Upper lobe of right lung (tissue), 1 donor: ENCODE measurements at regions not wholly inside any gene's neighbourhood (a gene's known extent, or its start where the extent isn't known, plus 50 kb on each side); places are given as distances from the start of the nearest gene placed in this dataset.

ENCODE experiments used
- ATAC-seq: fragments of 200-7000 bp; cut with Tn5 transposase; one replicate; pipeline ENCODE4 v1.9.1; 2020; ENCODE audit warnings: mild to moderate bottlenecking, moderate library complexity
- DNase-seq: peaks from one replicate; pipeline ENCODE4 v3.0.0-alpha.2; 2020
- H3K27ac ChIP-seq: fragments of 200-600 bp; one replicate; pipeline ENCODE4 v1.8.0; 2022
- H3K27me3 ChIP-seq: fragments of 200-600 bp; one replicate; pipeline ENCODE4 v1.8.0; 2022; ENCODE audit warnings: mild to moderate bottlenecking
- H3K36me3 ChIP-seq: fragments of 200-600 bp; one replicate; pipeline ENCODE4 v1.8.0; 2022
- H3K4me1 ChIP-seq: fragments of 200-600 bp; one replicate; pipeline ENCODE4 v1.8.0; 2022
- H3K4me3 ChIP-seq: fragments of 200-600 bp; one replicate; pipeline ENCODE4 v1.8.0; 2022; ENCODE audit warnings: mild to moderate bottlenecking
- H3K9me3 ChIP-seq: fragments of 200-600 bp; one replicate; pipeline ENCODE4 v1.8.0; 2022
- CTCF ChIP-seq: fragments of 200-600 bp; IDR thresholded peaks from one replicate; pipeline ENCODE4 v1.8.0; 2022; ENCODE audit warnings: antibody characterized with exemption
- intact Hi-C: fragments of 100-400 bp; cut with DNase I; formaldehyde crosslinking; loops from one replicate; pipeline ENCODE4 v1.11.0; 2022
- donor health status: DM: no; HTN: yes; CAD: no; lungs with severe emphysema.

DNA sequence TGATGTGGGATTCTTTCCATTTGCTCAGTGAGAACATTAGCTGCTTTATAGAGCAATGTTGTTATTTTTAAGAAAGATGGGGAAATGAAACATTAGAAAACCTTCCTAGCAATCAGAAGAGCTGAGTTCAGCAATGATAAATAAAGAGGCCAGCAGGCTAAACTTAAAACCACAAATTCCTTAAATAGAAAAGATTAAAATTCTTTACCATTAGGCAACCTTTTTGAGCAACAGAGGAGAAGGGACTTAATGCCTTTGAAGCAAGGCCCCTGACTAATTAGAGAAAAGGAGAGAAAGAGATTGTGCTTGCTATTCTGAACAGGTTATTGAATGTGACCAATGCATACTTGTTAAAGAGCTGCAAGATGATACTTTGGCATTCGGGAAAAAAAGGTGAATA lies 160.8 kb upstream of the LMO3 start:
- ATAC-seq (no peak), DNase-seq (no peak)
- Histone ChIP-seq H3K4me1 (no peaks in the 10 kb centered on the region), H3K27me3 (no peaks in the 10 kb centered on the region), H3K9me3 (peaks cover 4% of the 10 kb centered on the region), H3K4me3 (no peak overlapping the region), H3K36me3 (no peaks in the 10 kb centered on the region), H3K27ac (no peak overlapping the region)
- no peak for TF ChIP-seq CTCF
- intact Hi-C loops, result no loop called here

DNA sequence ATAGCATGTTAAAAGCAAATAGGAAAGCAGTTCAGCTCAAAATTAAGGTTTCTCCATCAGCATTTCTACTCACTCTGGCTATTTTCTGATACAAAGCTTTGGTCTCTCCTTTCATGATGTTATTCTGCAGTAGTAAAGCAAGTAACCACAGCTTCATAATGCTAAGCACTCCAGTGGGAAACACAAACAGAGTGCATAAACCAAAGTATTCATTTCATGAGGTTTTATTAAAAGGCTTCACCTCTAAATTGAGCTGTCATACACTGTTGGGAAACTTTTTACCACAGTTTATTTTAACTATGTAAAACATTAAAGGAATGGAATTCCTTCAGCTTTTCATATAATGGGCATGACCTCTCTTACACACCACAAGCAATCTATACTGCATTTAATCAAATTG lies 157.9 kb upstream of the LMO3 start:
- DNase-seq (no peak), ATAC-seq (no peak)
- Histone ChIP-seq H3K27ac (no peak overlapping the region), H3K4me3 (no peak overlapping the region), H3K36me3 (no peaks in the 10 kb centered on the region), H3K27me3 (no peaks in the 10 kb centered on the region), H3K4me1 (no peaks in the 10 kb centered on the region), H3K9me3 (no peaks in the 10 kb centered on the region)
- intact Hi-C loops, result no loop called here
- TF ChIP-seq CTCF, result no peak

DNA sequence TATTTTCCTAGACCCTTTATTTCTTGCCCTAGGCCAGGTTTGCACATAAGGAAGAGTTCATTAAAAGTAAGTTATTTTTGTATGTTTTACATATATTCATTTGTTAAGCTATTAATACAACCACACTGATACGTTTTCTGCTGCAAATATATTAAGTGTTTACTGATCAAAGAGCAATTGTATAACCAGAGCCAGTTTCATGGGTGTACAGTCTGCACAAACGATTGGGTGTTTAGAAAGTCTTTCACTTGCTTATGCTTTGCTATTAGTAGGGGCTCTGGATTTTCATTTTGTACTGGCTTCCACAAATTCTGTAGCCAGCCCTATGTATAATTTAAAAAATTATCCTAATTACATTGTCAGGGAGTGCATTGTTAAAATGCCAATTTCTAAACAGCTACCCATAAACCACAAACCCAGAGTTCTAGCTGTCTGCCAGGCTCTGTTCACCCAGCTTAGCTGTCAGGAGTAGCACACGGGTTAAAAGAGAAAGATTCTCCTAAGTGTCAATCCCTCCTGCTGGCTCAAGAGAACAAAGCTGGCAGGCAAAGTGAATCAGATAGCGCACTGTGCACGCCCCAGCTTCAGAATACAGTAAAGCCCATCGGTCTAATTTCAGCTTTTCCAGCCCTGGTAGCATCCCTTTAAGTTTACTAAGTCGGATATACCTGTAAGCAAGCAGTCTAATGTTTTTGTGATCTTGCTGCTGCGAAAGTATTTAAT lies 151.0 kb upstream of the LMO3 start:
- Histone ChIP-seq H3K4me1 (no peaks in the 10 kb centered on the region), H3K4me3 (no peak overlapping the region), H3K36me3 (no peaks in the 10 kb centered on the region), H3K27me3 (no peaks in the 10 kb centered on the region), H3K27ac (no peak overlapping the region), H3K9me3 (no peaks in the 10 kb centered on the region)
- ATAC-seq (no peak), DNase-seq (no peak)
- intact Hi-C loops, result no loop called here
- no peak for TF ChIP-seq CTCF

DNA sequence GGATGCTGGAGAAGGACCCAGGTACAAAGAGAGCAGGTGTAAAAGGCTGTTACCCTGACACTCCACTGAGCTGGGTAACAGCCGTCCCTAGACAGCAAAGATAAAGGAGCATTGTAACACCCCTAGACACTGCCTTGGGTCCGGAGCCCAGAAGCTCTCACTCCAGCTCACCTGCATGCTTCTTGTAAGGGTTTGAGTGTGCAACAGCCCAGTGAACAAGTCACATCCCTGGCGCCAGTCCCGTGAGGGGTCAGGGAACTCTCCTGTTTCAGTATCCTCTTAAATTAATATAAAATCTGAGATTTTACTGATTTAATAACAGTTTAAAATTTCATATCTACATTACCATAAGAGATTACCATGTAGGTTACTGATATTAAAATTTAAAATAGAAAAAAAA lies 124.8 kb upstream of the LMO3 start:
- ATAC-seq, result no peak
- no peak for DNase-seq
- H3K27ac ChIP-seq, result no peak overlapping the region
- no peaks in the 10 kb centered on the region for H3K27me3 ChIP-seq
- no peaks in the 10 kb centered on the region for H3K9me3 ChIP-seq
- intact Hi-C loops, result no loop called here
- H3K4me1 ChIP-seq, result no peaks in the 10 kb centered on the region
- no peaks in the 10 kb centered on the region for H3K36me3 ChIP-seq
- no peak overlapping the region for H3K4me3 ChIP-seq
- no peak for TF ChIP-seq CTCF

DNA sequence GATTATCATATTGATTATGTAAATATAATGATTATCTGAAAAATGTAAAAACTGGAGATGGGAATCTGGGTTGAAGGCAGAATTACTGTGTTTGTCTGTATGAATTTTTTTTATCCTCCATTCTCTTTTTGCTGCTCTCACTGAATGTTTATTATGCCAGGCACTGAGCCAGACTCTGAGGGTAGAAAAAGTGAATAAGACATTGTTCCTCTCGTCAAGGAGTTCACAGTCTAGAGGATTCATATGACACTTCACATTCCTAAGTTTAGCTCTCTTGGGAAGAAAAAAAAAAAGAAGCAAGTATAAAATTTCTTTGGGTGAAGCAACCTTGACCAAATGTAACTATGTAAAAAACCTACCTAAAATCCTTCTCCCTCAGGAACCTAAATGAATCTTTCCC lies 120.9 kb upstream of the LMO3 start:
- Histone ChIP-seq H3K36me3 (no peaks in the 10 kb centered on the region), H3K4me3 (no peak overlapping the region), H3K9me3 (no peaks in the 10 kb centered on the region), H3K27me3 (no peaks in the 10 kb centered on the region), H3K4me1 (no peaks in the 10 kb centered on the region), H3K27ac (no peak overlapping the region)
- intact Hi-C loops, result no loop called here
- ATAC-seq (no peak), DNase-seq (no peak)
- no peak for TF ChIP-seq CTCF
